Skeletal muscle tissue (tissue), 3 donors: ENCODE measurements at regions not wholly inside any gene's neighbourhood (a gene's known extent, or its start where the extent isn't known, plus 50 kb on each side); places are given as distances from the start of the nearest gene placed in this dataset.

Experiments used
- H3K27ac ChIP-seq: one replicate; pipeline ENCODE4 v1.7.0; 2013; ENCODE audit warnings: mild to moderate bottlenecking, low read depth, low read length, inconsistent platforms
- H3K27me3 ChIP-seq, 3 donors: one replicate each; pipeline ENCODE4 v1.7.0; 2013; ENCODE audit warnings: low read length in 3 of 3; ENCODE audit not compliant: control insufficient read depth in 3 of 3, insufficient read depth in 3 of 3
- H3K36me3 ChIP-seq, 3 donors: one replicate each; pipeline ENCODE4 v1.7.0; 2013; ENCODE audit warnings: low read length in 3 of 3; ENCODE audit not compliant: control insufficient read depth in 3 of 3, insufficient read depth in 3 of 3
- H3K4me1 ChIP-seq, 3 donors: one replicate each; pipeline ENCODE4 v1.7.0; 2013; ENCODE audit warnings: low read length in 3 of 3, mild to moderate bottlenecking in 3 of 3; ENCODE audit not compliant: control insufficient read depth in 3 of 3, insufficient read depth in 3 of 3
- H3K4me3 ChIP-seq, 3 donors: one replicate each; pipeline ENCODE4 v1.7.0; 2013; ENCODE audit warnings: low read length in 3 of 3
- H3K9ac ChIP-seq, 3 donors: one replicate each; pipeline ENCODE4 v1.7.0; 2013; ENCODE audit warnings: low read length in 3 of 3, mild to moderate bottlenecking in 3 of 3, moderate library complexity in 2 of 3, low read depth in 1 of 3
- H3K9me3 ChIP-seq, 3 donors: one replicate each; pipeline ENCODE4 v1.7.0; 2013; ENCODE audit warnings: low read length in 3 of 3; ENCODE audit not compliant: control insufficient read depth in 3 of 3
- donor health status: Osteomylitis.

- peak overlapping the region in 1 of 3 donors; percentile 65 for H3K4me3 ChIP-seq
- H3K9ac ChIP-seq = peak overlapping the region in 1 of 3 donors; percentile 83
- H3K36me3 ChIP-seq = no peaks in the 10 kb centered on the region
- H3K9me3 ChIP-seq = no peaks in the 10 kb centered on the region
- peak overlapping the region; percentile 92 for H3K27ac ChIP-seq
- H3K4me1 ChIP-seq = peaks cover 47 to 61% (median 51%) of the 10 kb centered on the region in 3 donors
- no peaks in the 10 kb centered on the region for H3K27me3 ChIP-seq
These were observed 50.9 kb downstream of the TNP1 start for GRCh38 chr2:216808805-216809425.

GRCh38 chr2:216807857-216808272, 52.0 kb downstream of the TNP1 start:
- H3K27ac ChIP-seq = peak overlapping the region; percentile 92
- H3K9me3 ChIP-seq = no peaks in the 10 kb centered on the region
- no peaks in the 10 kb centered on the region for H3K36me3 ChIP-seq
- H3K27me3 ChIP-seq = no peaks in the 10 kb centered on the region
- H3K4me3 ChIP-seq = peak overlapping the region in 1 of 3 donors; percentile 29
- peaks cover 56 to 70% (median 60%) of the 10 kb centered on the region in 3 donors for H3K4me1 ChIP-seq
- H3K9ac ChIP-seq = peak overlapping the region in 2 of 3 donors; percentile 65

GRCh38 chr2:216804357-216805350, 55.2 kb downstream of the TNP1 start:
- no peaks in the 10 kb centered on the region for H3K36me3 ChIP-seq
- no peaks in the 10 kb centered on the region for H3K27me3 ChIP-seq
- peak overlapping the region; percentile 99 for H3K27ac ChIP-seq
- H3K4me1 ChIP-seq = peaks cover 74 to 88% (median 77%) of the 10 kb centered on the region in 3 donors
- no peaks in the 10 kb centered on the region for H3K9me3 ChIP-seq
- H3K9ac ChIP-seq = peak overlapping the region in 2 of 3 donors; percentile 43 to 47
- no peak overlapping the region for H3K4me3 ChIP-seq

- H3K4me1 ChIP-seq = peaks cover 73 to 87% (median 73%) of the 10 kb centered on the region in 3 donors
- no peaks in the 10 kb centered on the region for H3K36me3 ChIP-seq
- peak overlapping the region; percentile 99 for H3K27ac ChIP-seq
- no peaks in the 10 kb centered on the region for H3K27me3 ChIP-seq
- H3K9me3 ChIP-seq = no peaks in the 10 kb centered on the region
- no peak overlapping the region for H3K4me3 ChIP-seq
- H3K9ac ChIP-seq = peak overlapping the region; percentile 54 to 68 (median 58)
These were observed 56.1 kb downstream of the TNP1 start for GRCh38 chr2:216803791-216804190.

GRCh38 chr2:216802516-216803215, 57.2 kb downstream of the TNP1 start:
- Histone ChIP-seq H3K27ac (peak overlapping the region; percentile 99), H3K4me3 (peak overlapping the region in 2 of 3 donors; percentile 22 to 29), H3K9me3 (peaks cover 0 to 2% (median 0%) of the 10 kb centered on the region in 3 donors), H3K36me3 (no peaks in the 10 kb centered on the region), H3K9ac (peak overlapping the region; percentile 54 to 68 (median 58)), H3K4me1 (peaks cover 62 to 77% (median 66%) of the 10 kb centered on the region in 3 donors), H3K27me3 (no peaks in the 10 kb centered on the region)

- Histone ChIP-seq H3K9ac (peak overlapping the region; percentile 0 to 27 (median 7)), H3K36me3 (no peaks in the 10 kb centered on the region), H3K27ac (peak overlapping the region; percentile 99), H3K9me3 (peaks cover 0 to 2% (median 0%) of the 10 kb centered on the region in 3 donors), H3K4me3 (no peak overlapping the region), H3K27me3 (no peaks in the 10 kb centered on the region), H3K4me1 (peaks cover 58 to 65% (median 59%) of the 10 kb centered on the region in 3 donors)
These were observed 59.0 kb downstream of the TNP1 start for GRCh38 chr2:216800836-216801235.

- no peaks in the 10 kb centered on the region for H3K27me3 ChIP-seq
- no peaks in the 10 kb centered on the region for H3K36me3 ChIP-seq
- peak overlapping the region; percentile 99 for H3K27ac ChIP-seq
- peak overlapping the region; percentile 0 to 44 (median 27) for H3K9ac ChIP-seq
- H3K4me1 ChIP-seq = peaks cover 55 to 65% (median 57%) of the 10 kb centered on the region in 3 donors
- peak overlapping the region in 1 of 3 donors; percentile 6 for H3K4me3 ChIP-seq
- H3K9me3 ChIP-seq = peaks cover 0 to 2% (median 0%) of the 10 kb centered on the region in 3 donors
These were observed 59.9 kb downstream of the TNP1 start for GRCh38 chr2:216799873-216800431.

- Histone ChIP-seq H3K27ac (no peak overlapping the region), H3K9ac (no peak overlapping the region), H3K36me3 (no peaks in the 10 kb centered on the region), H3K4me3 (no peak overlapping the region), H3K27me3 (no peaks in the 10 kb centered on the region), H3K9me3 (peaks cover 0 to 2% (median 0%) of the 10 kb centered on the region in 3 donors), H3K4me1 (peaks cover 32 to 51% (median 40%) of the 10 kb centered on the region in 3 donors)
These were observed 63.6 kb downstream of the TNP1 start for GRCh38 chr2:216796115-216796840.

- Histone ChIP-seq H3K4me3 (no peak overlapping the region), H3K27me3 (no peaks in the 10 kb centered on the region), H3K9me3 (peaks cover 0 to 2% (median 0%) of the 10 kb centered on the region in 3 donors), H3K9ac (no peak overlapping the region), H3K4me1 (peaks cover 12 to 27% (median 17%) of the 10 kb centered on the region in 3 donors), H3K36me3 (no peaks in the 10 kb centered on the region), H3K27ac (peak overlapping the region; percentile 71)
These were observed 66.5 kb downstream of the TNP1 start for GRCh38 chr2:216793386-216793785.
